Liver (tissue), 8 donors: ENCODE measurements at regions not wholly inside any gene's neighbourhood (a gene's known extent, or its start where the extent isn't known, plus 50 kb on each side); places are given as distances from the start of the nearest gene placed in this dataset.

Experiments
- DNase-seq: peaks from one replicate; pipeline ENCODE4 v3.0.0-alpha.2; 2017; ENCODE audit warnings: low spot score
- H3K27ac ChIP-seq, 2 donors: one replicate each; pipeline ENCODE4 v1.7.0; 2013; ENCODE audit warnings: inconsistent platforms in 2 of 2, low read length in 2 of 2, control low read depth in 1 of 2, low read depth in 1 of 2, mild to moderate bottlenecking in 1 of 2
- H3K27me3 ChIP-seq, 4 donors: one replicate each; pipeline versions ENCODE4 v1.6.1 to v1.7.0; 2013; ENCODE audit warnings: low read length in 3 of 4, inconsistent platforms in 1 of 4, mild to moderate bottlenecking in 1 of 4, moderate library complexity in 1 of 4; ENCODE audit not compliant: control insufficient read depth in 4 of 4, insufficient read depth in 4 of 4
- H3K36me3 ChIP-seq, 4 donors: one replicate each; pipeline versions ENCODE4 v1.6.1 to v1.7.0; 2013; ENCODE audit warnings: low read length in 3 of 4, mild to moderate bottlenecking in 3 of 4, low read depth in 1 of 4, moderate library complexity in 1 of 4; ENCODE audit not compliant: control insufficient read depth in 4 of 4, insufficient read depth in 3 of 4
- H3K4me1 ChIP-seq, 4 donors: one replicate each; pipeline versions ENCODE4 v1.6.1 to v1.7.0; 2013; ENCODE audit warnings: low read length in 3 of 4, mild to moderate bottlenecking in 3 of 4, moderate library complexity in 1 of 4; ENCODE audit not compliant: control insufficient read depth in 4 of 4, insufficient read depth in 4 of 4
- H3K4me3 ChIP-seq, 3 donors: one replicate each; pipeline versions ENCODE4 v1.6.1 to v1.7.0; 2013; ENCODE audit warnings: low read length in 3 of 3, control low read depth in 1 of 3, low read depth in 1 of 3, mild to moderate bottlenecking in 1 of 3
- H3K9ac ChIP-seq, 2 donors: one replicate each; pipeline ENCODE4 v1.7.0; 2013; ENCODE audit warnings: low read length in 2 of 2, mild to moderate bottlenecking in 2 of 2, moderate library complexity in 2 of 2, control low read depth in 1 of 2, low read depth in 1 of 2
- H3K9me3 ChIP-seq, 4 donors: one replicate each; pipeline versions ENCODE4 v1.6.1 to v1.7.0; 2013; ENCODE audit warnings: low read length in 3 of 4; ENCODE audit not compliant: control insufficient read depth in 4 of 4
- EGR1 ChIP-seq, 2 donors: IDR thresholded peaks; 2 replicates each; pipeline ENCODE4 v1.6.1; 2016 to 2018; ENCODE audit warnings: antibody characterized with exemption in 2 of 2, low read depth in 2 of 2
- FOXA2 ChIP-seq: IDR thresholded peaks from 2 replicates; pipeline ENCODE4 v1.6.1; 2016; ENCODE audit warnings: antibody characterized with exemption
- GABPA ChIP-seq, 2 donors: IDR thresholded peaks in 1 of 2; conservative IDR thresholded peaks in 1 of 2; 2 replicates each; pipeline ENCODE4 v1.6.1; 2016; ENCODE audit warnings: antibody characterized with exemption in 2 of 2, mild to moderate bottlenecking in 1 of 2, moderate library complexity in 1 of 2
- HNF4A ChIP-seq, 2 donors: conservative IDR thresholded peaks; 2 replicates each; pipeline ENCODE4 v1.6.1; 2016; ENCODE audit warnings: antibody characterized with exemption in 2 of 2, mild to moderate bottlenecking in 2 of 2
- JUND ChIP-seq, 2 donors: IDR thresholded peaks; 2 replicates each; pipeline ENCODE4 v1.6.1; 2016; ENCODE audit warnings: antibody characterized with exemption in 2 of 2
- NR2F2 ChIP-seq: IDR thresholded peaks from 2 replicates; pipeline ENCODE4 v1.6.1; 2016; ENCODE audit warnings: antibody characterized with exemption
- RXRA ChIP-seq, 2 donors: IDR thresholded peaks; 2 replicates each; pipeline ENCODE4 v1.6.1; 2017 to 2018; ENCODE audit warnings: antibody characterized with exemption in 2 of 2, mild to moderate bottlenecking in 1 of 2
- SP1 ChIP-seq: IDR thresholded peaks from 2 replicates; pipeline ENCODE4 v1.6.1; 2018; ENCODE audit warnings: antibody characterized with exemption, mild to moderate bottlenecking
- TAF1 ChIP-seq: conservative IDR thresholded peaks from 2 replicates; pipeline ENCODE4 v1.6.1; 2016; ENCODE audit warnings: antibody characterized with exemption, mild to moderate bottlenecking
- YY1 ChIP-seq: IDR thresholded peaks from 2 replicates; pipeline ENCODE4 v1.6.1; 2016; ENCODE audit warnings: antibody characterized with exemption, mild to moderate bottlenecking
- WGBS: extraction: QIAGEN DNeasy Blood & Tissue Kit; methylation state at CpG from one replicate; pipeline ENCODE4 v1.1.7; 2013; 5-methylcytosine and 5-hydroxymethylcytosine counted together
- TF ChIP-seq, protein P1 (sequence below): IDR thresholded peaks from 2 replicates; pipeline ENCODE4 v1.6.1; 2016; ENCODE audit warnings: antibody characterized with exemption
- TF ChIP-seq, protein P2 (sequence below): fragments of 150-350 bp; IDR thresholded peaks from 2 replicates; pipeline ENCODE4 v1.5.1; 2017; ENCODE audit warnings: improper control_type of control experiment, low read depth, low read length; ENCODE audit not compliant: missing input control
- TF ChIP-seq, protein P3 (sequence below): IDR thresholded peaks from 2 replicates; pipeline ENCODE4 v1.6.1; 2016; ENCODE audit warnings: antibody characterized with exemption
- TF ChIP-seq, protein P4 (sequence below): IDR thresholded peaks from 2 replicates; pipeline ENCODE4 v1.6.1; 2016; ENCODE audit warnings: antibody characterized with exemption
- TF ChIP-seq, protein P5 (sequence below): IDR thresholded peaks from 2 replicates; pipeline ENCODE4 v1.6.1; 2016; ENCODE audit warnings: antibody characterized with exemption, mild to moderate bottlenecking
- donor health status: healthy.
- donor health status: healthy.
- donor health status: healthy.
- donor health status: healthy.
- donor health status: healthy.

DNA sequence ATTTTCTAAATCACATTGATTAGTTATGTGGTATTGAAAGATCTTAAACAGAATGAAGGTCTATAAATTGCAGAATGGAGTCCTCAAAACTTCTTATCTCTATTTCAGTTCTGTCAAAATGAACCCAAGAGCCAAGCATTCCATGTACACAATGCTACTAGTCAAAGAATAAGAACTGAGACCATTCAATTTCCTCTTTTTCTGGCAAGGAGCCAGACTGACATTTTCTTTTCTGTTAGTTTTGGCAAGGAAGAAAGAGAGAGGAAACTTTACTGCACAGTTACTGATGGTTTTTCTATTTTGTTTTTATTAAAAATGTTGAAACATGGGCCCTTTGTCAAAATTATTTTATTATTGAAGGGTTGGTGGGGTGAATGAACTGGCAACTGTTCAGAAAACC, 181.8 kb upstream of the FERD3L start:
- DNase-seq, result no peak
- Histone ChIP-seq H3K27ac (no peak overlapping the region), H3K9me3 (no peaks in the 10 kb centered on the region), H3K9ac (no peak overlapping the region), H3K36me3 (no peaks in the 10 kb centered on the region), H3K4me3 (no peak overlapping the region), H3K4me1 (no peaks in the 10 kb centered on the region), H3K27me3 (no peaks in the 10 kb centered on the region)
- TF ChIP-seq, protein P1, sequence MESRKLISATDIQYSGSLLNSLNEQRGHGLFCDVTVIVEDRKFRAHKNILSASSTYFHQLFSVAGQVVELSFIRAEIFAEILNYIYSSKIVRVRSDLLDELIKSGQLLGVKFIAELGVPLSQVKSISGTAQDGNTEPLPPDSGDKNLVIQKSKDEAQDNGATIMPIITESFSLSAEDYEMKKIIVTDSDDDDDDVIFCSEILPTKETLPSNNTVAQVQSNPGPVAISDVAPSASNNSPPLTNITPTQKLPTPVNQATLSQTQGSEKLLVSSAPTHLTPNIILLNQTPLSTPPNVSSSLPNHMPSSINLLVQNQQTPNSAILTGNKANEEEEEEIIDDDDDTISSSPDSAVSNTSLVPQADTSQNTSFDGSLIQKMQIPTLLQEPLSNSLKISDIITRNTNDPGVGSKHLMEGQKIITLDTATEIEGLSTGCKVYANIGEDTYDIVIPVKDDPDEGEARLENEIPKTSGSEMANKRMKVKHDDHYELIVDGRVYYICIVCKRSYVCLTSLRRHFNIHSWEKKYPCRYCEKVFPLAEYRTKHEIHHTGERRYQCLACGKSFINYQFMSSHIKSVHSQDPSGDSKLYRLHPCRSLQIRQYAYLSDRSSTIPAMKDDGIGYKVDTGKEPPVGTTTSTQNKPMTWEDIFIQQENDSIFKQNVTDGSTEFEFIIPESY, result no peak

DNA sequence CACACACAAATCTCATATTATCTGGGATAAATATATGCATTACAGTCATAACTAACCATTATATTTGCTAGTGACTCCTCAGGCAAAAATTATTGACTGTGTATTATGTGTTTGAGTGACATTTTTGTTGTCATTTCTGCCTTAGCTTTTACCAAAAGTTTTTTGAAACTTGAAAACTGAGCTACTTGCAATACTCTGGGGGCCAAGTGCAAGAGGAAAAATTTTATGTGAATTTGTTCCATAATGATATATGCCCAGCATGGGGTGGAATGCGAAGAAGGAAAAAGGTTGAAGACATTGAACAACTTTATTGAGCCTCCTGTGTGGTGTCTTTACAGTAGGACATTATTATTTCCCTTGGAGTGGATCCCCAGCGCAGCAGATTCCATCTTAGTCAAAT, 176.8 kb upstream of the FERD3L start:
- DNase-seq, result no peak
- TF ChIP-seq TAF1 (no peak), JUND (IDR thresholded peaks at IDR 0.05) (no peak)
- TF ChIP-seq, protein P2, sequence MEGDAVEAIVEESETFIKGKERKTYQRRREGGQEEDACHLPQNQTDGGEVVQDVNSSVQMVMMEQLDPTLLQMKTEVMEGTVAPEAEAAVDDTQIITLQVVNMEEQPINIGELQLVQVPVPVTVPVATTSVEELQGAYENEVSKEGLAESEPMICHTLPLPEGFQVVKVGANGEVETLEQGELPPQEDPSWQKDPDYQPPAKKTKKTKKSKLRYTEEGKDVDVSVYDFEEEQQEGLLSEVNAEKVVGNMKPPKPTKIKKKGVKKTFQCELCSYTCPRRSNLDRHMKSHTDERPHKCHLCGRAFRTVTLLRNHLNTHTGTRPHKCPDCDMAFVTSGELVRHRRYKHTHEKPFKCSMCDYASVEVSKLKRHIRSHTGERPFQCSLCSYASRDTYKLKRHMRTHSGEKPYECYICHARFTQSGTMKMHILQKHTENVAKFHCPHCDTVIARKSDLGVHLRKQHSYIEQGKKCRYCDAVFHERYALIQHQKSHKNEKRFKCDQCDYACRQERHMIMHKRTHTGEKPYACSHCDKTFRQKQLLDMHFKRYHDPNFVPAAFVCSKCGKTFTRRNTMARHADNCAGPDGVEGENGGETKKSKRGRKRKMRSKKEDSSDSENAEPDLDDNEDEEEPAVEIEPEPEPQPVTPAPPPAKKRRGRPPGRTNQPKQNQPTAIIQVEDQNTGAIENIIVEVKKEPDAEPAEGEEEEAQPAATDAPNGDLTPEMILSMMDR, result no peak
- TF ChIP-seq, protein P3, sequence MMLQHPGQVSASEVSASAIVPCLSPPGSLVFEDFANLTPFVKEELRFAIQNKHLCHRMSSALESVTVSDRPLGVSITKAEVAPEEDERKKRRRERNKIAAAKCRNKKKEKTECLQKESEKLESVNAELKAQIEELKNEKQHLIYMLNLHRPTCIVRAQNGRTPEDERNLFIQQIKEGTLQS, result no peak
- Histone ChIP-seq H3K4me1 (no peaks in the 10 kb centered on the region), H3K9me3 (no peaks in the 10 kb centered on the region), H3K9ac (no peak overlapping the region), H3K27me3 (no peaks in the 10 kb centered on the region), H3K4me3 (no peak overlapping the region), H3K36me3 (no peaks in the 10 kb centered on the region), H3K27ac (no peak overlapping the region)
- 76% methylated on average over 2 of the region's 2 CpGs for WGBS

DNA sequence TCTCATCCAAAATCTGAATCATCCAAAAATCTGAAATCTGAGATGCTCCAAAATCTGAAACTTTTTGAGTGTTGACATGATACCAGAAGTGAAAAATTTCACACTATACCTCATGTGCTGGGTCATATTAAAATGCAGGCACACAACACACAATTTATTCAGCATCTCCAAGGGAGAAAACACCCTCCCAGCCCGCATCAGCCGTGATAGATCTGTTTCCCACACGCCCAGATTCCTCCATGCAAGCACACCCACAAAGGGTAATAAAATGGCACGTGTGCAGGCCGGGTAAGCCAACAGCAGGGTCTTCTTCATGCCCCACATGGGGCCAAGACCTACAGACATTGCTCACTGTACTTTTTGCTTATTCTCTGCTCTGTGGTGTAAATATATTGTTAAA, 173.1 kb upstream of the FERD3L start:
- Histone ChIP-seq H3K9me3 (no peaks in the 10 kb centered on the region), H3K4me1 (no peaks in the 10 kb centered on the region), H3K27me3 (no peaks in the 10 kb centered on the region), H3K27ac (no peak overlapping the region), H3K36me3 (no peaks in the 10 kb centered on the region), H3K4me3 (no peak overlapping the region), H3K9ac (no peak overlapping the region)
- WGBS, result 67% methylated on average over 5 of the region's 5 CpGs
- no peak for DNase-seq
- TF ChIP-seq FOXA2, result no peak
- TF ChIP-seq, protein P4, sequence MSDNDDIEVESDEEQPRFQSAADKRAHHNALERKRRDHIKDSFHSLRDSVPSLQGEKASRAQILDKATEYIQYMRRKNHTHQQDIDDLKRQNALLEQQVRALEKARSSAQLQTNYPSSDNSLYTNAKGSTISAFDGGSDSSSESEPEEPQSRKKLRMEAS, result no peak
- TF ChIP-seq, protein P1, result no peak
- TF ChIP-seq, protein P5, sequence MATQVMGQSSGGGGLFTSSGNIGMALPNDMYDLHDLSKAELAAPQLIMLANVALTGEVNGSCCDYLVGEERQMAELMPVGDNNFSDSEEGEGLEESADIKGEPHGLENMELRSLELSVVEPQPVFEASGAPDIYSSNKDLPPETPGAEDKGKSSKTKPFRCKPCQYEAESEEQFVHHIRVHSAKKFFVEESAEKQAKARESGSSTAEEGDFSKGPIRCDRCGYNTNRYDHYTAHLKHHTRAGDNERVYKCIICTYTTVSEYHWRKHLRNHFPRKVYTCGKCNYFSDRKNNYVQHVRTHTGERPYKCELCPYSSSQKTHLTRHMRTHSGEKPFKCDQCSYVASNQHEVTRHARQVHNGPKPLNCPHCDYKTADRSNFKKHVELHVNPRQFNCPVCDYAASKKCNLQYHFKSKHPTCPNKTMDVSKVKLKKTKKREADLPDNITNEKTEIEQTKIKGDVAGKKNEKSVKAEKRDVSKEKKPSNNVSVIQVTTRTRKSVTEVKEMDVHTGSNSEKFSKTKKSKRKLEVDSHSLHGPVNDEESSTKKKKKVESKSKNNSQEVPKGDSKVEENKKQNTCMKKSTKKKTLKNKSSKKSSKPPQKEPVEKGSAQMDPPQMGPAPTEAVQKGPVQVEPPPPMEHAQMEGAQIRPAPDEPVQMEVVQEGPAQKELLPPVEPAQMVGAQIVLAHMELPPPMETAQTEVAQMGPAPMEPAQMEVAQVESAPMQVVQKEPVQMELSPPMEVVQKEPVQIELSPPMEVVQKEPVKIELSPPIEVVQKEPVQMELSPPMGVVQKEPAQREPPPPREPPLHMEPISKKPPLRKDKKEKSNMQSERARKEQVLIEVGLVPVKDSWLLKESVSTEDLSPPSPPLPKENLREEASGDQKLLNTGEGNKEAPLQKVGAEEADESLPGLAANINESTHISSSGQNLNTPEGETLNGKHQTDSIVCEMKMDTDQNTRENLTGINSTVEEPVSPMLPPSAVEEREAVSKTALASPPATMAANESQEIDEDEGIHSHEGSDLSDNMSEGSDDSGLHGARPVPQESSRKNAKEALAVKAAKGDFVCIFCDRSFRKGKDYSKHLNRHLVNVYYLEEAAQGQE, result no peak
- no peak for TF ChIP-seq RXRA (IDR thresholded peaks at IDR 0.05)
- TF ChIP-seq HNF4A (conservative IDR thresholded peaks at IDR 0.05), result no peak
- TF ChIP-seq GABPA (IDR thresholded peaks at IDR 0.05 in 1 of 2, conservative IDR thresholded peaks at IDR 0.05 in 1 of 2), result no peak
- TF ChIP-seq EGR1 (IDR thresholded peaks at IDR 0.05; ENCODE audit: low read depth in 2 of 2), result no peak
- no peak for TF ChIP-seq YY1
- TF ChIP-seq JUND (IDR thresholded peaks at IDR 0.05), result no peak
- TF ChIP-seq, protein P3, result no peak
- TF ChIP-seq, protein P2, result no peak
- no peak for TF ChIP-seq NR2F2
- TF ChIP-seq TAF1, result no peak
- no peak for TF ChIP-seq SP1
